ENCODE measurements at regions not wholly inside any gene's neighbourhood (a gene's known extent, or its start where the extent isn't known, plus 50 kb on each side); places are given as distances from the start of the nearest gene placed in this dataset.

DNA sequence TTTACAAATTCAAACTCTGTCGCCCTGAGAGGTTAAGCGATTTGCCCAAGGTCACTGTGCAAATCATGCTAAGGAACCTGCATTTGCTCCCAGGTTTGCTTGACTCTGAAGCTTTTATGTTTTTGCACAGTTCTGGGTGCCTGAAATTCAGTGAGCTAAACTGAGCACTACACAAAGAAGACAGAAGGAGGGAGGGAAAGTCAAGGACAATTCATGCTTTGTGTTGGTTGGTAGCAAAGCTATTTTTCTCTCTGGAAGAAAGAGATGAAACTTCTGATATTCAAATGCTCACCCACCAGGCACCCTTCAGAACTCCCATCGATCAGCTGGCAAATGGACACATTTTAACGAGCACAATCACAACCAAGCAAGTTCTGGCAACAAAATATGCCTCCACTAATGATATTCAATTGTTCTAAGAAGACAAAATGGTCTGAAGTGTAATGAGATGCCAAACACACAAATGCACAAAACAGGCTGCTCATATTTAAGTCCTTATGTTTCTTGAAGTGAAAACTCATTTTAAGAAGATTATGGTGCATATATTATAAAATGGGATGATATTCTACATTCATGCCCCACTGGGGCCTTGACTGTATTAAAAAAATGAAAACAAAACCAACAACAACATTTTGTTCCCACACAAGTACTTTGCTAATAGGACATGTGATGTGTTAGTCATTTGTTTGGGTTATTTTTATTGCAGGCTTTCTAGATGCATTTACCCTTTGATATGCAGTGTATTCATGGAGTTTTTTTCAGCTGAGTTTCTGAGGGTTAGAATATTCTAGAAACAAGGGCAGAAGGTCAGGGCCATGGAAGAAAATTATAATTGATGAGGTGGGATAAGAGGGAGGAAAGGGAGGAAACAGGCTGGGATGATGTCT is 445.6 kb upstream of the CELF4 start:
- DNase-seq (ENCODE audit: low spot score): no peak

DNA sequence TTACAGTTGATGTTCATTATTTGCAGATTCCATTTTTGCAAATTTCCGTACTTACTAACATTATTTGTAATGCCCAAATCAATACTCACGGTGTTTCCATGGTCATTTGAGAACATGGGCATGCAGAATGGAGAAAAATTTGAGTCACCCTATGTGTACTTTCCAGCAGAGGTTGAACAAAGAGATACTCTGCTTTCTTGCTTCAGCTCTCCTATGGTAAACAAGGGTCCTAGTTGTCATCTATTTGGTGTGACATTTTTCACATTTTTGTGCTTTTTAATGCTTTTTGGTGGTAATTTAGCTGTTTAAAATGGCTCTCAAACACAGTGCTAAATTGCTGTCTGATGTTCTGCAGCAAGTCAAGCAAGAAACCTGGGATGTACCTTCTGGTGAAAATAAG is 444.4 kb upstream of the CELF4 start:
- DNase-seq (ENCODE audit: low spot score): no peak

DNA sequence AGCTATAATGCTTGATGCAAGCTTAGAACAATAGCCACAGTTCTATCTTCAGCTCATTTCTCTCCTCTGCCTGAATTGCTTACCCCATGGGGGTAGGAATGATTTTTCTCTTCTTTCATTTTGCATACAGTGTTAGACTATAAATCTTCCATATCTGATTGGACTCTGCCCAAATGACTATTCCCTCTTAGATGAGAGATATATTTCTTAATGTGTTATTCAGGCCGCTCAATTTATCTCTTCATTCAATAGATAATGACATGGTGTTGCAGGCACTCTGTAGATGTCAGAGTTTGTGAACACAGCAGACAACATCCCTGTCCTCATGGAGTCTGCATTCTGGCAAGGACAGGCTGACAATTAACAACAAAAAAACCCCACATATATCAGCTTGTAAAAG is 443.7 kb upstream of the CELF4 start:
- DNase-seq (ENCODE audit: low spot score): no peak

DNA sequence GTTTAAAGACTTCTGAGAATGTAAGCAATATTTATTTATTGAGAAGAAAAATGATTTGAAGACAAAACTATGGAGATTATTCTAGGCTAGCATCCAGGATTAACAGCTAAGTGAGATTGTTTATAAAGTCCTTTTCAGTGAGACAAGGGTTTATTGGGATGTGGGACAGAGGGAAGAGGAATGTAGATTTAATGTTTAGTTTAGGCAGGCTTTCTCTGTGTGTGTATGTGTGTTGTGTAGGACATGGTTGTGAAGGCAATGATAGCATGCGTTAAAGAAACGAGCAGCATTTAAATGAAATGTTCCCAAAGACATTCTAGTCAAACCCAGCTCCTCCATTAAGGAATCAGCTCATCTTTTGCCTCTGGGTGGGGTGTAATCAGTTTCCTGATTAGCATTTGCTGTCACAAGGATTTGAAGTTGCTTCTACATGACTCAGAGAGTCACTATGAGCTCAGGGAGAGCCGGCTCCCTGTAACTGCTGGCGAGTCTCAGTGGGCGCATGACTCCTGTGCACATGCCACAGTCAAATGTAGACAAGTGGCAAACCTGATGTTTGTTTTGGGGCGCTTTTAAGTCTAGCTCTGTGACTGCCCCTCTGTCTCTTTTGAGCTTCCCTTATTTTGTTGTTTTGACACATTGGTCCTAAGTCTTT is 442.2 kb upstream of the CELF4 start:
- no peak for DNase-seq (ENCODE audit: low spot score)

DNA sequence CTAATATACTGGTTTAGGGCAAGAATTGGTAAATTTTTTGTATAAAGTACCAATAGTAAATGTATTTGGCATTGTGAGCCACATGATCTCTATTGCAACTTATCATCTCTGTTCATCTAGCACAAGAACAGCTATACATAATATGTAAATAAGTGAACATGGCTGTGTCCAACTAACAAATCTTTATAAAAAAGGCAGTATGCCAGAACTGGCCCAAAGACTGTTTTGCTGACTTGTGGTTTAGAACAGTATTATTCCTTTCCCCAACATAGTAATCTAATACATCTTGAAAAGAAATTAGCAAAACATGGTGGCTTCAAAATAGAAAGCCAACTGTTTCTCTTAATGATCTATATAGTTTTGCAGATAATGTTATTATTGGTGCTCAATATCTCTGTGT is 441.4 kb upstream of the CELF4 start:
- no peak for DNase-seq (ENCODE audit: low spot score)

DNA sequence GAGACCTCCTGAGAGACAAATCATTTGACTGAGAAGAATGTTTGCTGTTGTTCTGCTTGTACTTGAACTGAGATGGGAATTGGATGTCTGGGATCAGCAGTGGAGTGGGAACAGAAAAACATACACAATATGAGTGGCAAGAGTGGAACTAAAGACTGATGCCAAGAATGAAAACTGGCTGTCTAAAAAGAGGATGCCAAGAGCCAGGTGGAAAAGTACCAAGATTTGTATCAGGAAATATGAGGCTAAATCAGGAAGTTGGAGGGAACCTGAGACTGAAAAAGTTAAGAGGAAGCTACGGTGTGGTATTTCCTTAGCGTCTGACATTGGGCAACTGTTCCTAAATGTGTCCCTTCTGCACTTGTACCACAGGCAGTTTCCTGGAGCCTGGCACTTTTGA is 440.9 kb upstream of the CELF4 start:
- no peak for DNase-seq (ENCODE audit: low spot score)

DNA sequence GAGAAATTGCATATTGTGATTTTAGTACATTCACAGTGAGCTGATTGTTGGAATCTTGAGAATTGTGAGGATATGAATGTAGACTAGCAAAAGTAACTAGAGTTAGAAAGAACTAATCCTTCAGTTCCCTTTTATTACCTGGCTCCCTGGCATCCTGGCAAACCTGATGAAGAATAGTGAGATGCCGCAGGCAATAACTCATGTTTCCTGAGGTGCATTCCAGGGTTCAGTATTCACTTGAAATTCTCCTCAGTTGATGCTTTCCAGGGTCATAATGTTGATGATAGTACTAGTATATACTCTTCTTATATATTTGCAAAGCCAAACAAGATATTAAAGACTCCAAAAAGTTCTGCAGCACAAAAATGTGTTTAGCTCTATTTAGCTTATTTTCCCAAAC is 432.1 kb upstream of the CELF4 start:
- no peak for DNase-seq (ENCODE audit: low spot score)

DNA sequence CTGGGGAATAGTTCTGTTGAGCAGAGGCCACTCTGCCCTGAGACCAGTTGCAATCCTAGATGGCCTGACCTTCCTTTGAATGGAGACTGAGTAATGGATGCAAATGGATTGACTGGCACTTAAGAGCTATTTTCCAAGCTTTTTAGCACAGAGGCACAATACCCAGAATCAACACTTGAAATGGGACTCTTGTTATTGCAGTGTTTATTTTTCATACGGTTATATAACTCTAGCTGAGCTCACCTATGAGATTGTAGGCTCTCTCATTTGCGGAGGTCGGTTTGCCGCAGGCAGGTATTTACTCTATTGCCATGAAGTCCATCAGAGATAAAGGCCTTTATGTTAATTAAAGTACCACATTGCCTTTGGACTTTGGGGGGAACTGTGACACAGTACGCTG is 422.3 kb upstream of the CELF4 start:
- no peak for DNase-seq (ENCODE audit: low spot score)

DNA sequence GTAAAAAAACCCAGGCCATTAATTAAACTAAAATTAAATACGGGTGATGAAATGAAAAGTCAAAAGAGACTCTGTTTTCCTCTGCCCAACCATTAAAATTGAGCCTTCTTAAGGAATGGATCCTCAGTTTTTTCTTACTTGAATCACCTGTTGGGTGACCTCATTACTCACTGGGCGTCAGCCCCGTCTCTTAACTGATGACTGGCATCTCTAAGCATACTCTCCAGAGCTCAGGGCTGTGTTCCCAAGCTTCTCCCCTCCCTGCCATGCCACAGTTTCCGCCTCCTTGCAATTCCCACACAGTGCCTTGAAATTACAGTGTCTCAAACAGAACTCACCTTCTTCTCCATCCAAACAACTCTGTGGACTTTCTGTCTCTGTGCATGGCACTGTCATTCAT is 421.1 kb upstream of the CELF4 start:
- DNase-seq (ENCODE audit: low spot score): no peak

DNA sequence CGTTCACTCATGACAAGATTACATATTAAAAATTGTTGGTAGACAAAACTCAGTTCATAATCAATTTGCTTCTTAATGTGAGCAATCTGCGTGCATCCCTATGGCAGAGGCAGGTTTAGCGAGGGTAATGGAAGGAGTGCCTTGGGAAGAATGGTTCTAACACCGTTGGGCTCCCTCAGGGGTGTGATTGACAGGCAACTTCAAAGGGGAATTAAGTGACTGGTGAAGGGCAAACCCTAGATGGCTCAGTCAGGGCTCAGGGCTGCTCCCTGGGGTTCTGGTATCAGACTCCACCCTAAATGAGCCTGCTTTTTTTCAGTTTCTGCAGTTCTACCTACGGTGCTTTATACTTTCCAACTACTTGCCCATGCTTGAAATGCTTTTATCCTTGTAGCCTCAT is 419.5 kb upstream of the CELF4 start:
- DNase-seq (ENCODE audit: low spot score): no peak

DNA sequence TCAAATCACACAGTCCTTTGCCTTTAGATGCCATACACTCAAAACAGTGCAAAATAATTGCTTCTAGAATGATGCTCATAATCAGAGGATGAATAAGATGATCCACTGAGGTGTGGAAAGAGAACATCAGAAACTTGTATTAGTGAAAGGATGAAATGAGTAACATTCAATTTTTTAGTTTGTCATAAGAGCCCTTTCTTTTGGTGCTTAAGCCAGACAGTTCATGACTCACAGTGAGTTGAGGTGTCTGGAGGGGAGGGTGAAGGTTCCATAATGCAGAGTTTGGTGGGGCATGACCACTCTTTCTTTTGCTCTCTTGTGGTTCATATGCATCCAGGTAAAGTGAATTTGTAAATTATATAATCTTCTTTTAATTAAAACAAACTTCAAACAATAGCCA is 415.0 kb upstream of the CELF4 start:
- no peak for DNase-seq (ENCODE audit: low spot score)

DNA sequence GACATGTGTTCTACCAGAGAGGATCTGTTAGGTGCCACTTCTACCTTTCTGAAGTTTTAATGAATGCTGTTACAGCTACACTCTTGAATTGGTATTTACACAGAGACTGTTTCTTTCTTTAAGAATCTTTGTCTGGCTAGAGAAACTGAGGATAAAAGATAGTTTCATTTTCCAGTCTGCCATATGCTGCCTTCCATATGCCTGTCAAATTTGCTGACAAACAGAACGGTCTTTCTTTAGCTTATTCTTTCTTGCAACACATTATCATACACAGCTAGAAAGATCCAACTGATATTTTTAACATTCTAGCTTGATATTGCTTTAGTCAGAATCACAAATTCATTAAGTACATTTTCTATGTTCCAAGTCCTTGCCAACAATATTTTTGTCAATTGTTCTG is 409.8 kb upstream of the CELF4 start:
- no peak for DNase-seq (ENCODE audit: low spot score)

DNA sequence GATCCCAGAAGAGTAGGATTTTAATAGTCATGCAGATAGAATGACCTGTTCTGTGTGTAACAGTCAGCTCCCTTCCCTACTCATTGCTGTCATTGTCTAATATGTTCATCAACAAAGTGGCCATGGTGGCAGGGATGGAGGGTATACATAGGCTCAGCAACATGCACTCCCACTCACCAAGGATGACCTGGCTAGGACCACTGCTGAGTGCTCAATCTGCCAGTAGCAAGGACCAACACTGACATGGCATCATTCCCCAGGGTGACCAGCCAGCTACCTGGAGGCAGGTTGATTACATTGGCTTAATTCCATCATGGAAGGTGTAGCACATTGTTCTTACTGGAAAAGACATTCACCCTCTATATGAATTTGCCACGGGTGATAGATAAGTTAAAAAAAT is 401.7 kb upstream of the CELF4 start:
- DNase-seq (ENCODE audit: low spot score): no peak

DNA sequence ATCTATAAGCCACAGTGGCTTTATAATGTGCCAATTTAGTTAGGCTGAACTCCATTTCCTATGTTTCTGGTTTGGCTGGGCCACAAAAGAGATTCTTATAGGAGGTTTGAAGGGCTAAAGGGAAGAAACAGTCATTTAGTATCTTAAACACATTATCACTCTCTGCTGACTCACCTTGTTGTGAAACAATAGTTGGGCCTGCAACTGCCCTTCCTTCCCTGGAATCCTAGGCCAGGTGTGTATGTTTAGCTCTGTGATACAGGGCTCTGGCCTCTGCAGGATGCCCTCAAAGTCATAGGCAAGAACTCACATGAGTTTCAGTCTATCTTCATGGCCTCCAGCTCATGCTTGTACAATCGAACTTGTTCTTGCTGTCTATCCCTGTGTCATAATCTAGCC is 400.0 kb upstream of the CELF4 start:
- DNase-seq (ENCODE audit: low spot score): no peak

DNA sequence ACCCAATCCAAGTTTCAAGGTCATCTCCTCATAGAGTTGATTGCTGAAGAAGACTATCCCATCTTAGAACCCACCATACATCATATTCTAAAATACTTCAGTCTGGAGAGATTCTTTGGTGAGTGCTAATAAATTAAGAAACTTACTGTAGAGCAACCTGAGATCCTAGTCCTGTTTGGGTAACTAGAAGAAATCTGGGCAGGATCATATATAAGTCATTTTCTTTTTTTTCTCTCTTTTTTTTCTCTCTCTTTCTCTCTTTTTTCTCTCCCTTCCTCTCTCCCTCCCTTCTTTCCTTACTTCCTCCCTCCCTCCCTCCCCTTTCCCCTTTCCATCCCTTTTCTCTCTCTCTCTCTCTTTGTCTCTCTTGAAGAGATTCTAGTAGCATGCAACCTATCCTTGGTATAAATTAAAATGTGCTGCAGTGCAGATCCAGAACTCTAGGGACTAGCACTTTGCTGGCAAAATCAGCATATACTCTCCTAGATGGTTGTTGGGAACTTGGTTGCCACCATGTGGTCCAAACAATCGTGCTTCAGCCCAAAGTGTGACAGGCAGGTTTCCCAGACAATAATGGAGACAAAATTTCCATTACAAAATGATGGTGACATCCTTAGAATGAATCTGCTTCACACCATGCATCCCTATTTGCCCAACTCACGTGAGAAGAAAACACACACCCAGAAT is 399.4 kb upstream of the CELF4 start:
- DNase-seq (ENCODE audit: low spot score): no peak

DNA sequence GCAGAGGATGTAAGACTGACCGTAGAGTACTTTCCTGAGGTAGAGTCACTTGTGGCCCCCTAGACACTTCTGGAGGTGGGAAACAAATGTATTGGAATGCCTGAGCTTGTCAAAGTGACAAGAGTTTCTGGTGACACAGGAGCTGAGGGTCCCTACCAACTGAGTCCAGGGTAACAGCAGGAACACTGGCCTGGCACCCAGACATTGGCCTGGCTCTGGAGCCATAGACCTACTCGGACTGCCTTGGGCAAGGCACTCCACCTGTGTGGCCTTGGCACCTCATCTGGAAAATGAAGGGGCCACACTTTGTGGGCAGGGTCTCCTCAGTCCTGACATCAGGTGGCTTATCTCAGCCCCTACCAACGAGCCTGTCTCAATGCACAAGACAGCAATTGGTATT is 398.2 kb upstream of the CELF4 start:
- DNase-seq (ENCODE audit: low spot score): no peak

DNA sequence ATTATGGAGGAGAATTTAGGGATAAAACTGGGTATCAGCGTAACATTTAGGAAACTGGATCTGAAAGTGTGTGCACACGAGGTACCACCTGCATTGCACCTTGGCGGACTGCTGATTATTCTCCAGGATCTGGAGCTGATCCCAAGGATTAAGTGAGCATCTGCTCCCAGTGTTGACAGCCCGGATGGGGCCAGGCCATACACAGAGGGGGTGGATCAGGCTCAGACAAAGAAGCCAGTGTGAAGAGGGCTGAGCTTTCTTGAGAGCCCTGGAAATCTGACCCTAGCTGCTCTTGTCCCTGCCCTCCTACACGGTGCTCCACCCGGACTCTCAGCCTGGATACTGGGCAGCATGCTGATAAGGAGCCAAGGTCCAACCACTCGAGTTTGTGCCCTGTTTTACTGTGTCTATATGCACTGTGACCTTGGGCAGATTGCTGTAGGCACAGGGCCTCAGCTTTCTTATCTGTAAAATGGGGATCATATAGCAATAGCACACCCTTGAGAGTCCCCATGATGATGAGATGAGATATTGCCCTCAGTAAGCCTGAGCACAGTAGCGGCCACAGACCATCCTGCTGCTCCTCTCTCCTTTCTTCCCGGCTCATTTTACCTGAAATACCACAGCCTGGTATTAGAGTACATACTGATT is 396.8 kb upstream of the CELF4 start:
- DNase-seq (ENCODE audit: low spot score): no peak

DNA sequence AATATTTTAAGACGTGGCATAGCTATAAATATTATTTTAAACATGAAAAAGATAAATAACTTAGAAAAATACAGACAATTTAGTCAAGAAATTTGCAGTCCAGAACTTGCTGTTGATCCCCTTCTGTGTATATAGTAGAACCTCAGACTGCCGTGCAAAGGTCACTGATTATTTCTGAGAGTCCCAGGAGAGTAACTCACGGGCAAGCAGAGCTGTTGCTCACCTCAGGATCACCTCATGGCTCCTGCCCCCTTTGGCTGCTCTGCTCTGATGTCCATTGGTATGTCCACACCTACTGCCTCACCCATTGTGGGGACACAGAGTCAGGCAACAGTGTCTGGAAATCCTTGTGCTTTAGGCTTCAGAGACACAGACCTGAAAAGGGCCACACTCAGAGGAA is 392.9 kb upstream of the CELF4 start:
- no peak for DNase-seq (ENCODE audit: low spot score)

DNA sequence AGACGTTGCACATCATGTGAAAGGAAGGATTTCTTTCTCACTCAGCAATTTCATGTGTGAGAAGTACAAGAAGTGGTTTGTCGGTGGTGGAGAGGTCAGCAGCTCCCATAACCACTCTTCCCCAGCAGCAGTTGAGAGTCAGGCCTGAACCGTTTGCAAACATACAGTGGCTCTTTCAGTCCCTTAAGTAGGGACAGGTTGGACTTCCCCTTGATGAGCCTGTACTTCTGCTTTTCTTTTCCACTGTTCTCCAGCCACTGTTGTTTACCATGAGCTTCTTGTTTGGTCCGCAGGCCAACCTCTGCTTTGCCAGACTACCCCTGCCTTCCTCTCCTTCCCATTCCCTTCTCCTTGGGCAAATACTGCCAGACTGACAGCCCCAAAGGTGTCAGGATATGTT is 391.3 kb upstream of the CELF4 start:
- no peak for DNase-seq (ENCODE audit: low spot score)

DNA sequence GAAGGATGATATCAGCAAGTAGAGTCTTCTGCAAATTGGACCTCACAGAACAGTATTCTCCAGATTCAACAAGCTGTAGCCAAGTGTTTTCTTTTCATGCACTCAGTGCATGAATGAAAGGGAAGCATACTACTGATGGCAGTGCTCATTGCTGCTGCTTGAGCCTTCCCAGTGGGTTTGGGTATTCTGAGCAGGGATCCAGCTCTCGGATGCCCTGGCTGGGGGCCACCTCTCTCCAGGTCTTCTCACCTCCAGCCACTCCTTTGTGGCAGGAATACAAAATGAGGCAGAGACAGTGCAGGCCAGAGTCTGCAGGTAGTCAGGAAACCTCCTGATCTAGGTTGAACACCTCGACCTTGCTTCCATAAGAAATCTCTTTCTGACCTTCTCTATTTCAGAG is 390.4 kb upstream of the CELF4 start:
- DNase-seq (ENCODE audit: low spot score): no peak

DNA sequence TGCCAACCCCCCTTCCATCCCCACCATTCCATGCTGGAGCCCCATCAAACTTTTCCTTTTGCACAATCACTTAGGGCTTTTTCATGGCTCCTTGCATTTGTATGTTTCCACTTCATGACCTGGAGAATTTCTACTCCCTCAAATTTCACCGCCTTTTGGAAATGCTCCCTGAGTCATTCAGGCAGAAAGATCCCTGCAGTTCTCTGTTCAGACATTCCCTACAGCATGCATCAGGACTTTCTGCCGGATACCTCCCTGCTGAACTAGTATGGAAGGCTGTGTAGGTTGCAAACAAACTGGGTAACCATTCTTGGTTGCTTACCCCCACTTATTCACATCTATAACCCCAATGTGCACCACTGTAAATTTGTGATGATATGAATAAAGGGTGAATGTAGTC is 389.6 kb upstream of the CELF4 start:
- no peak for DNase-seq (ENCODE audit: low spot score)

DNA sequence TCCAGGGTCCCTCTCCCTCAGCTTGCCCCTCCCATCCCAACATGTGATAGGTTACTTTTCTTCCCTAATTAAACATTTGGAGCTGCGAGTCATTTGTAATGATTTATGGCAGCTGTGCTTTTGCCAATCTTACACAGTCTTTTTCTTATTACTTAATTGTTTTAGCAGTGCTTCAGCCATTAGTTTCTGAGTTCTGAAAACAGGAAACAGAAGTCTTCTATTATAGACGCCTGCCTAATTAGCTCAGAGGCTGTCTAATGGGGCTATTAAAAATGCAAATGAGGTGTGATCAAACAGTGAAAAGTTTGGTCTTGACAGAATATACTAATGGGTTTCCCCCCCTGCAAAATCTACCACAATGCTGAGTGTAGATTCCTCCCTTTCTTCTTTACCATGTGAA is 388.3 kb upstream of the CELF4 start:
- no peak for DNase-seq (ENCODE audit: low spot score)

DNA sequence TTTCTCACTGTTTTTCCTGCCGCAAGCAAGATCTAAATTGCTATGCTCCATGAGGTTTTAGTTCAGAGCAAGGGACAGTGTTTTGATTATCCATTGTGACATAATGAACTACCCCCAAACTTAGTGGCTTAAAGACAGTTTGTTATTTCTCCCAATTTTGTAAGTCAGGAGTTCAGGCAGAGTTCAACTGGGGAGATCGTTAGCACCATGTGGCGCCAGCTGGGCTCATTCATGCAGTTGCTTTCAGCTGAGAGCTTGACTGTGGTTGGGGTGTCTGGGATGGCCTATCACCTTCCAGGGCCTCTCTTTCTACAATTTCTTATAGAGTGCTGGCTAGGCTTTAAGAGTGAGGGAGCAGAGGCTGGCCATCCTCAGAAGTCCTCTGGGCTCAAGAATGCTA is 382.9 kb upstream of the CELF4 start:
- DNase-seq (ENCODE audit: low spot score): no peak

Data from germinal center (tissue), 1 donor.